WTC11 (cell line): ENCODE measurements at regions not wholly inside any gene's neighbourhood (a gene's known extent, or its start where the extent isn't known, plus 50 kb on each side); places are given as distances from the start of the nearest gene placed in this dataset.

ENCODE experiments used
- CREB1 ChIP-seq: sonication (generic); formaldehyde crosslinking; IDR thresholded peaks from 2 replicates; pipeline ENCODE4 v1.8.0; 2023; ENCODE audit warnings: mild to moderate bottlenecking, missing genetic modification reagents
- ZNF396 ChIP-seq: fragments of 250-450 bp; sonication (Bioruptor Pico); IDR thresholded peaks from 2 replicates; pipeline ENCODE4 v1.8.0; 2021; ENCODE audit warnings: mild to moderate bottlenecking, moderate library complexity, borderline replicate concordance
- TF ChIP-seq, protein P1 (sequence below): sonication (generic); formaldehyde crosslinking; IDR thresholded peaks from 2 replicates; pipeline ENCODE4 v1.8.1; 2023; ENCODE audit warnings: mild to moderate bottlenecking, missing genetic modification reagents, moderate library complexity
- TF ChIP-seq, protein P2 (sequence below): sonication (generic); formaldehyde crosslinking; IDR thresholded peaks from 2 replicates; pipeline ENCODE4 v1.8.1; 2023; ENCODE audit warnings: mild to moderate bottlenecking, moderate library complexity, missing genetic modification reagents
- TF ChIP-seq, protein P3 (sequence below): sonication (generic); formaldehyde crosslinking; IDR thresholded peaks from 2 replicates; pipeline ENCODE4 v1.8.1; 2022; ENCODE audit warnings: low read depth, missing genetic modification reagents, borderline replicate concordance

DNA sequence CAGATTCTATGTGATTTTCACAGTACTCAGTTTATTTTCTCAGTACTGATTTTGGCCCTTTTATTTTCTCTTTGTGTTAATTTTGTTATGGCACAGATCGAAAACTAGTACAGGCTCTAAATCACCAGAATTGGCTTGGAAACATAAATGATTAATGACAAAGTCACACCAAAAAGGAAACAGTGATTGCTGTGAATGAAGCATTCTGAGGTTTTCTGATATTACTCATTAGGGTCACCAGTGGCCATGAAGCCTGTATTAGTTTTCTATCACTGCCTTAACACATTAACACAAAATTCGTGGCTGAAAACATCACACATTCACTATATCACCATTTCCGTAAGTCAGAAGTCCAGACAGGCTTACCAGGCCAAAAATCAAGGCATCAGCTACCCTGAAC is 343.0 kb upstream of the THRB start:
- TF ChIP-seq, protein P1, sequence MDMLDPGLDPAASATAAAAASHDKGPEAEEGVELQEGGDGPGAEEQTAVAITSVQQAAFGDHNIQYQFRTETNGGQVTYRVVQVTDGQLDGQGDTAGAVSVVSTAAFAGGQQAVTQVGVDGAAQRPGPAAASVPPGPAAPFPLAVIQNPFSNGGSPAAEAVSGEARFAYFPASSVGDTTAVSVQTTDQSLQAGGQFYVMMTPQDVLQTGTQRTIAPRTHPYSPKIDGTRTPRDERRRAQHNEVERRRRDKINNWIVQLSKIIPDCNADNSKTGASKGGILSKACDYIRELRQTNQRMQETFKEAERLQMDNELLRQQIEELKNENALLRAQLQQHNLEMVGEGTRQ (CRISPR knock-in tag), result no peak
- TF ChIP-seq ZNF396 (no peak), CREB1 (CRISPR knock-in tag) (no peak)
- TF ChIP-seq, protein P2, sequence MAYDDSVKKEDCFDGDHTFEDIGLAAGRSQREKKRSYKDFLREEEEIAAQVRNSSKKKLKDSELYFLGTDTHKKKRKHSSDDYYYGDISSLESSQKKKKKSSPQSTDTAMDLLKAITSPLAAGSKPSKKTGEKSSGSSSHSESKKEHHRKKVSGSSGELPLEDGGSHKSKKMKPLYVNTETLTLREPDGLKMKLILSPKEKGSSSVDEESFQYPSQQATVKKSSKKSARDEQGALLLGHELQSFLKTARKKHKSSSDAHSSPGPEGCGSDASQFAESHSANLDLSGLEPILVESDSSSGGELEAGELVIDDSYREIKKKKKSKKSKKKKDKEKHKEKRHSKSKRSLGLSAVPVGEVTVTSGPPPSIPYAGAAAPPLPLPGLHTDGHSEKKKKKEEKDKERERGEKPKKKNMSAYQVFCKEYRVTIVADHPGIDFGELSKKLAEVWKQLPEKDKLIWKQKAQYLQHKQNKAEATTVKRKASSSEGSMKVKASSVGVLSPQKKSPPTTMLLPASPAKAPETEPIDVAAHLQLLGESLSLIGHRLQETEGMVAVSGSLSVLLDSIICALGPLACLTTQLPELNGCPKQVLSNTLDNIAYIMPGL (CRISPR knock-in tag), result no peak
- TF ChIP-seq, protein P3, sequence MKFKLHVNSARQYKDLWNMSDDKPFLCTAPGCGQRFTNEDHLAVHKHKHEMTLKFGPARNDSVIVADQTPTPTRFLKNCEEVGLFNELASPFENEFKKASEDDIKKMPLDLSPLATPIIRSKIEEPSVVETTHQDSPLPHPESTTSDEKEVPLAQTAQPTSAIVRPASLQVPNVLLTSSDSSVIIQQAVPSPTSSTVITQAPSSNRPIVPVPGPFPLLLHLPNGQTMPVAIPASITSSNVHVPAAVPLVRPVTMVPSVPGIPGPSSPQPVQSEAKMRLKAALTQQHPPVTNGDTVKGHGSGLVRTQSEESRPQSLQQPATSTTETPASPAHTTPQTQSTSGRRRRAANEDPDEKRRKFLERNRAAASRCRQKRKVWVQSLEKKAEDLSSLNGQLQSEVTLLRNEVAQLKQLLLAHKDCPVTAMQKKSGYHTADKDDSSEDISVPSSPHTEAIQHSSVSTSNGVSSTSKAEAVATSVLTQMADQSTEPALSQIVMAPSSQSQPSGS, result no peak
